OCI-LY1 (cell line): ENCODE measurements at regions not wholly inside any gene's neighbourhood (a gene's known extent, or its start where the extent isn't known, plus 50 kb on each side); places are given as distances from the start of the nearest gene placed in this dataset.
A peak's percentile ranks its signal among the peaks of the same experiment; 100 is the strongest.
"Not testable (repeated sequence)": the region's sequence is repeated elsewhere in the genome, so short reads cannot be mapped to it uniquely, and the experiment has no call there.

ENCODE experiments used
- H2AFZ ChIP-seq: fragments of 200-600 bp; sonication (generic), shearing (Covaris generic); 2 replicates; pipeline ENCODE4 v1.6.0; 2014; ENCODE audit warnings: antibody characterized with exemption, mild to moderate bottlenecking, low read length
- H3F3A ChIP-seq: fragments of 200-600 bp; sonication (generic), shearing (Covaris generic); 2 replicates; pipeline ENCODE4 v1.6.0; 2014; ENCODE audit warnings: mild to moderate bottlenecking, antibody characterized with exemption, low read length, moderate library complexity; ENCODE audit not compliant: insufficient read depth
- H3K27ac ChIP-seq: fragments of 200-600 bp; sonication (generic); 2 replicates; pipeline ENCODE4 v1.5.1; 2014; ENCODE audit warnings: low read length, mixed run types, mild to moderate bottlenecking, low read depth; ENCODE audit not compliant: poor library complexity, severe bottlenecking
- H3K27me3 ChIP-seq: fragments of 200-600 bp; sonication (generic); 2 replicates; pipeline ENCODE4 v1.6.0; 2014; ENCODE audit warnings: antibody characterized with exemption, mild to moderate bottlenecking, low read length, moderate library complexity; ENCODE audit not compliant: insufficient read depth
- H3K36me3 ChIP-seq: fragments of 200-600 bp; sonication (generic); 2 replicates; pipeline ENCODE4 v1.6.1; 2014; ENCODE audit warnings: mild to moderate bottlenecking, antibody characterized with exemption, low read length, moderate library complexity, mixed read lengths; ENCODE audit not compliant: insufficient read depth
- H3K4me1 ChIP-seq: fragments of 200-600 bp; sonication (generic); 2 replicates; pipeline ENCODE4 v1.5.1; 2014; ENCODE audit warnings: mild to moderate bottlenecking, low read length, moderate library complexity; ENCODE audit not compliant: insufficient read depth, severe bottlenecking
- H3K4me2 ChIP-seq: fragments of 200-600 bp; sonication (generic), shearing (Covaris generic); 2 replicates; pipeline ENCODE4 v1.6.1; 2014; ENCODE audit warnings: low read length
- H3K4me3 ChIP-seq: fragments of 200-600 bp; sonication (generic); 2 replicates; pipeline ENCODE4 v1.5.1; 2014; ENCODE audit warnings: low read length, low read depth, mild to moderate bottlenecking, mixed read lengths; ENCODE audit not compliant: poor library complexity, severe bottlenecking
- H3K79me2 ChIP-seq: fragments of 200-600 bp; shearing (Covaris generic); 2 replicates; pipeline ENCODE4 v1.6.1; 2016; ENCODE audit warnings: mixed run types, low read length, mixed read lengths; ENCODE audit not compliant: insufficient read depth
- H3K9ac ChIP-seq: fragments of 200-600 bp; sonication (generic), shearing (Covaris generic); 2 replicates; pipeline ENCODE4 v1.6.1; 2014; ENCODE audit warnings: mild to moderate bottlenecking, low read length, mixed read lengths
- H3K9me2 ChIP-seq: fragments of 200-600 bp; sonication (generic), shearing (Covaris generic); 2 replicates; pipeline ENCODE4 v1.6.1; 2014; ENCODE audit warnings: low read depth, mild to moderate bottlenecking, low read length, mixed read lengths
- H3K9me3 ChIP-seq: fragments of 200-600 bp; shearing (Covaris generic); 2 replicates; pipeline ENCODE4 v1.6.1; 2014; ENCODE audit warnings: low read length, mixed read lengths
- H4K20me1 ChIP-seq: fragments of 200-600 bp; sonication (generic), shearing (Covaris generic); 2 replicates; pipeline ENCODE4 v1.6.0; 2016; ENCODE audit warnings: mild to moderate bottlenecking, low read length; ENCODE audit not compliant: insufficient read depth

DNA sequence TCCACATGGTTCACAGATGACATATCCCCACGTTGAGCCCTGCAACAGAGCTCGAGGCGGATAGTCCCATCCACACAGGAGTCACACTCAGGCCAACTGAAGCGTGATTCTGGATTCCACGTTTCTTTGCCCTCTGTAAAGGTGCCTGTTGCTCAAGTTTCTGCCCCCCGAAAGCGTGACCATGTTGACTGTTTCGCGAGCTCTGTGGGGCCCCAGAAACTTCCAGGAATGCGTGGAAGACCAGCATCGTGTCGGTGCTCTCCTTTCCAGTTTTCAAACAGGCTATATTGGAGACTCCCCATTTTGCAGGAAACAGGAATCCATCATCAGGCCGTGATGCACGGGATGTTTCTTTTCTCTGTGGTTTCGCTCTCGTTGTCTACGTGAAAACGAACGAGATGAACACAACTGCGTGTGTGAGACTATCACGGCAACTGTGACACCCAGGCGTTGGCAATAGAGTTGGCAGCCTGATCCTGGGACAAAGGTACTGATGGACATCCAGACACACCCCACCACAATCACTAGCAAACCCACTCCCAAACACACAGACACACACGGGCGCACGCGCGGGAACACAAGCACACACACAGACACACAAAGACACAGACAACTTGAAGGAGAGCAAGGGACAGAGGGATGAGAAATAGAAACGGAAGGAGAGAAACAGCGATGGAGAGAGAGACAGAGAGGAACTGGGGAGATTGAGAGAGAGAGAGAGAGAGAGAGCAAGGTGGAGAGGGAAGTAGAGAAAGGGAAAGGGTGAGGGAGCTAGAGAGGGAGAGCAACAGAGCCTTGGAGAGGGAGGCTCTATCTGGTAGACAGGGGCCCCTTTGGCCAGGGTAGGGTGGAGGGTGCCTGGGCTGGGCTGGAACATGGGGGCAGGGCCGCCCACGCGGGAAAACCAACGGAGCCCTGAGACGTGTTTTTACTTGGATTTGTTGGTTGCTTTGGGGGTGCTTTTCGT, 1609.3 kb downstream of the SPATA31A7 start:
- not testable (repeated sequence) for H3K27ac ChIP-seq, H4K20me1 ChIP-seq, H3K27me3 ChIP-seq, H3K9ac ChIP-seq, H3K79me2 ChIP-seq, H2AFZ ChIP-seq, H3K36me3 ChIP-seq, H3K9me3 ChIP-seq, H3F3A ChIP-seq, H3K9me2 ChIP-seq
- Histone ChIP-seq H3K4me3 (peak overlapping the region; percentile 28), H3K4me2 (peak overlapping the region; percentile 52; the same call in 1 of the 2 replicates), H3K4me1 (peaks cover 42% of the 10 kb centered on the region)

DNA sequence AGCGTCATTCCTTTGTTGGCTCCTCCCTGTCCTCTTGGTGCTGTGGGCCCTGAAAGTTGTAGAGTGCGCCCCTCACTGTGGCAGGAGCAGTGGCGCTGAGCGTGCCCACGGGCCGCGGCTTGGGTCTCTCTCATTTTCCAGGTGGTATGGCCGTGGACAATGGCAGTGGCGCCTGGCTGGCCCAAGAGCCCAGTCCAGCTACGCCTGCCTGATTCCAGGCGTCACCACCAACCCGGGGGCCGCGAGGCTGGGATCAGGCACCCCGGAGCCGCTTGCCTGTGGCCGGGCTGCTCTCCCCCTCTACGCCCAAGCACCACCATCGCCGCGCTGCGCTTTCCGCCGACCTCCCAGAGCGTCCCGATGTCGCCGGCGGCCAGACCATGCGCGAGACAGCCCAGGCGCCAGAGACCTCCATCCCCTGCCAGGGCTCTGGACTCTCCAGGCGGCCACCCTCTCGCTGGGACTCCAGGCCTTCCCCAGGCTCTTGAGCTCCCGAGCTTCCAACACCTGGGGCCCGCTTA, 1610.1 kb downstream of the SPATA31A7 start:
- Histone ChIP-seq H3K4me1 (peaks cover 42% of the 10 kb centered on the region), H3K4me3 (peak overlapping the region; percentile 14), H3K4me2 (peak overlapping the region; percentile 75; the same call in 1 of the 2 replicates)
- not testable (repeated sequence) for H2AFZ ChIP-seq, H3K36me3 ChIP-seq, H3F3A ChIP-seq, H3K27ac ChIP-seq, H3K9me2 ChIP-seq, H3K9ac ChIP-seq, H3K27me3 ChIP-seq, H4K20me1 ChIP-seq, H3K79me2 ChIP-seq, H3K9me3 ChIP-seq

DNA sequence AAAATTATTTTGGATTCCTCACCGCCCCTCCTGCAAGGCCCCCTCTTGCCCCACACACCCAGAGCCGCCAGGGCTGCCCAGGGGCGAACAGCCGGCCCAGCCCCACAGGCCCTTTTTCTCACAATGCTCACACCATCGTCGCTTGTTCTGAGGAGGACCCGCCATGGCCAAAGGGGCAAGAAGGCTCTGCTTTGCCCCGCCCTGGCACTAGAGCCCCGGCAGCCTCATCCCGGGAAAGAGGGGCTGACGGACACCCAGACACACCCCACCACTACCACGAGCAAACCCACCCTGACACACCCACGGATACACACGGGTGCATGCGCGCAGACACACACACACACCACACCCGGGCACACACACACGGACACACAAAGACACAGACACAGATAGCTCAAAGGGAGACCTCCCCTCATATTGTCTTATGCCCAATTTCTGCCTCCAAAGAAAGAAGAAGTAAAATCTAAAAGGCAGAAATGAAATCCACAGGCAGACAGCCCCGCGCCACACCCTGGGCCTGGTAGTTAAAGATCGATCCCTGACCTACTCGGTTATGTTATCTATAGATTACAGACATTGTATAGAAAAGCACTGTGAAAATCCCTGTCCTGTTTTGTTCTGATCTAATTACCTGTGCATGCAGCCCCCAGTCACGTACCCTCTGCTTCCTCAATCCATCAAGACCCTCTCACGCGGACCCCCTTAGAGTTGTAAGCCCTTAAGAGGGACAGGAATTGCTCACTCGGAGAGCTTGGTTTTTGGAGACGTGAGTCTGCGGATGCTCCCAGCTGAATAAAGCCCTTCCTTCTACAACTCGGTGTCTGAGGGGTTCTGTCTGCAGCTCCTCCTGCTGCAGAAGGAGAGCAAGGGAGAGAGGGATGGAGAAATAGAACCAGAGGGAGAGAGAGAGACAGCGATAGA, 1610.9 kb downstream of the SPATA31A7 start:
- Histone ChIP-seq H3K4me1 (peaks cover 42% of the 10 kb centered on the region), H3K4me3 (peak overlapping the region; percentile 68), H3K4me2 (peak overlapping the region; percentile 75)
- not testable (repeated sequence) for H3K36me3 ChIP-seq, H3K9me3 ChIP-seq, H4K20me1 ChIP-seq, H3K27me3 ChIP-seq, H3F3A ChIP-seq, H3K9ac ChIP-seq, H3K9me2 ChIP-seq, H3K79me2 ChIP-seq, H2AFZ ChIP-seq, H3K27ac ChIP-seq

DNA sequence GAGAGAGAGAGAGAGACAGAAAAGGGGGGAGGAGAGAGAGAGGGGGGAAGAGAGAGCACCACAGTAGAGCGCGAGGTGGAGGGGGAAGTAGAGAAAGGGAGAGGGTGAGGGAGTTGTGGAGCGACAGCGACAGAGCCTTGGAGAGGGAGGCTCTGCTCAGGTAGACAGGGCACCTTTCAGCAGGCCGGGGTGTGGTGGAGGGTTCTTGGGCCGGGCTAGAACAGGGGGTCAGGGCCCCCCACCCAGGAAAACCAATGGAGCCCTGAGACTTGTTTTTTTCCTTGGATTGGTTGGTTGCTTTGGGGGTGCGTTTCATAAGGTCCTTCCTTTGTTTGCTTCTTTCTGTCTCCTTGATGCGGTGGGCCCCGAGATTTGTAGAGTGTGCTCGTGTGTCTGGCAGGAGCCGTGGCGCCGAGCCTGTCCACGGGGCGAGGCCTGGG, 1611.6 kb downstream of the SPATA31A7 start:
- H3K4me3 ChIP-seq: peak overlapping the region; percentile 68

More for the DNA sequence above, 1611.6 kb downstream of the SPATA31A7 start:
- H3K27me3 ChIP-seq, H3K27ac ChIP-seq, H3F3A ChIP-seq, H4K20me1 ChIP-seq, H3K9me3 ChIP-seq, H3K9me2 ChIP-seq, H3K36me3 ChIP-seq, H3K9ac ChIP-seq, H3K79me2 ChIP-seq, H2AFZ ChIP-seq: not testable (repeated sequence)
- Histone ChIP-seq H3K4me1 (peaks cover 42% of the 10 kb centered on the region), H3K4me2 (peak overlapping the region; percentile 75)
